ENCODE measurements at regions not wholly inside any gene's neighbourhood (a gene's known extent, or its start where the extent isn't known, plus 50 kb on each side); places are given as distances from the start of the nearest gene placed in this dataset.

- TF ChIP-seq POLR2AphosphoS5 (IDR thresholded peaks at IDR 0.05; ENCODE audit: borderline replicate concordance, low read depth, low read length) (no peak), EZH2 (IDR thresholded peaks at IDR 0.05) (no peak), FOXP2 (optimal IDR thresholded peaks at IDR 0.05; ENCODE audit: control extremely low read depth, extremely low read length, insufficient read depth) (no peak)
Measured at GRCh38 chr16:63372283-63372682, 1336.0 kb upstream of the CDH8 start.

All from SK-N-MC (cell line).